ENCODE measurements at regions not wholly inside any gene's neighbourhood (a gene's known extent, or its start where the extent isn't known, plus 50 kb on each side); places are given as distances from the start of the nearest gene placed in this dataset.

GRCh38 chr11:57103899-57104605 lies 77.7 kb upstream of the LRRC55 start:
- no peak for DNase-seq (ENCODE audit: low spot score)

GRCh38 chr11:57109331-57109730 lies 72.4 kb upstream of the LRRC55 start:
- no peak for DNase-seq (ENCODE audit: low spot score)

DNA sequence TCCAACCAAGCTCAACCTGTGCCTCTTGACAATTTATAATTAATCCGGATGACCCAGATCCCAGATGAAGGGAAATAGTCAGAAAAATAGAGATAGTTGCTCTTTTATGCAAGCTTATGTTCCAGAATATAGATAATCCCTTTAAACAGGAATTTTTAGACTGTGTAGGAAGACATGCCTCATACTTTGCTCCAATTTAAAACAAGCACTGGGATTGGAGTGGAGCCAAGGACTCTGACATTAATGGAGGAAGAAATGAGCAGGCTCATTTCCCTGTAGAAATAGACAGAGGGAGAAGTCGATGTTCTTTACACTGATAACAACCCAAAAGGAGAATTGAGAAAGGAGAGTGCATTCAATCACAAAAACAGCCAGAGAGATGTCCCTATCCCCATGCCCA lies 70.1 kb upstream of the LRRC55 start:
- no peak for DNase-seq (ENCODE audit: low spot score)

- DNase-seq (ENCODE audit: low spot score), result peak; percentile 14
Observed at GRCh38 chr11:57116654-57117053, 65.1 kb upstream of the LRRC55 start.

- no peak for DNase-seq (ENCODE audit: low spot score)
Observed at GRCh38 chr11:57120192-57120965, 61.4 kb upstream of the LRRC55 start.

GRCh38 chr11:57121996-57122395 lies 59.8 kb upstream of the LRRC55 start:
- no peak for DNase-seq (ENCODE audit: low spot score)

GRCh38 chr11:57123590-57123989 lies 58.2 kb upstream of the LRRC55 start:
- DNase-seq (ENCODE audit: low spot score), result no peak

GRCh38 chr11:57124505-57124904 lies 57.2 kb upstream of the LRRC55 start:
- no peak for DNase-seq (ENCODE audit: low spot score)

- DNase-seq (ENCODE audit: low spot score), result no peak
Observed at GRCh38 chr11:57124917-57125316, 56.8 kb upstream of the LRRC55 start.

DNA sequence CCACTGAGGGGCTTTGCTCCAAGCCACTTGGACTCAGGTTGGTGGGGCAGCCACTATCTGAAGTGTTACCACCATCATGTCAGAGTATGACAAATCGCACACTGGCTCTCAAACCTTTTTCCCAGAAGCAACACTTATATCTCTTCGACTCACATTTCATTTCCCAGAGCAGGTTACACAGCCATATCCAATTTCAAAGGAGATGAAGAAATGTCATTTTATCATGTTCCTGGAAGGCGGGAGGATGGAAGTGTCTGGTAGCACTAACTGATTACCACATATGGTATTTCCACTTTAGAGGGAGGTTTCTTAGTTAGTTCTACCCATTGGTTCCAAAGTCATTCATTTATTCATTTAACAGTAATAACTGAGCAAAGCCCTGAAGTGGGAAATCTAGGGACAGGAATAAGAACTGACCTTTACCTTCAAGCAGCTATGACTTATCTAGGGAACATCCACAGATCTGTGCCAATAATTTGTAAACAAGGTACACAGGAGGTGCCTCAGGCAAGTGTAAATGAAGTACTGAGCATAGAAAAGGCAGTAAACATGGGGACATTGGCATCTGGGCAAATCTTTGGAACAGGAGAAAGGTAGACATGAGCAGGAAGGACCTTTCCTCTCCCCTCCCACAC lies 54.9 kb upstream of the LRRC55 start:
- no peak for DNase-seq (ENCODE audit: low spot score)

GRCh38 chr11:57131080-57131790 lies 50.5 kb upstream of the LRRC55 start:
- DNase-seq (ENCODE audit: low spot score), result peak; percentile 2
